Left cardiac atrium (tissue), 4 donors: ENCODE measurements at regions not wholly inside any gene's neighbourhood (a gene's known extent, or its start where the extent isn't known, plus 50 kb on each side); places are given as distances from the start of the nearest gene placed in this dataset.
"Not testable (repeated sequence)": the region's sequence is repeated elsewhere in the genome, so short reads cannot be mapped to it uniquely, and the experiment has no call there.

Experiments used
- ATAC-seq, 2 donors: fragments of 200-7000 bp; cut with Tn5 transposase; one replicate each; pipeline ENCODE4 v1.9.1; 2020; ENCODE audit warnings: mild to moderate bottlenecking in 2 of 2, moderate library complexity in 2 of 2
- DNase-seq: peaks from one replicate; pipeline ENCODE4 v3.0.0-alpha.2; 2020
- intact Hi-C, 2 donors: fragments of 100-400 bp; cut with DNase I; formaldehyde crosslinking; loops; one replicate each; pipeline versions ENCODE4 v1.14.1 to v1.15.1; 2022 to 2023
- donor health status: DM: no; HTN: yes; CAD: no.
- donor health status: DM: no; HTN: yes; CAD: no; lungs with severe emphysema.
- donor health status: DM: yes; HTN: yes; CAD: no.
- donor health status: Dilated cardiomyopathy.

DNA sequence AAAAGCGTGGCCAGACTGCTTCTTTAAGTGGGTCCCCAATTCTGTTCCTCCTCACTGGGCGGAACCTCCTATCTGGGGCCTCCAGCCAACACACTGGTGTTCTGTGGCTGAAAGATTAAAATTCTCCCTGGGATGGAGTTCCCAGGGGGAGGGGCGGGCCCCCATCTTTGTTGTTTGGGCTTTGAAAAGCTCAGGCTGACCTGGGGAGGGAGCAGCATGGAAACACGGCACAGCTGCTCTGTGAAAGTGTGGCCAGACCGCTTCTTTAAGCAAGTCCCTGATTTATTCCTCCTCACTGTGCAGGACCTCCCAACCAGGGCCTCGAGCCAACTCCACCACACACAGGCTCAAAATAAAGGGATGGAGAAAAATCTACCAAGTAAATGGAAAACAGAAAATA lies 219.5 kb downstream of the TMEM47 start:
- peak in 1 of 2 donors; percentile 15 for ATAC-seq
- no peak for DNase-seq
- intact Hi-C loops, result no loop called here

DNA sequence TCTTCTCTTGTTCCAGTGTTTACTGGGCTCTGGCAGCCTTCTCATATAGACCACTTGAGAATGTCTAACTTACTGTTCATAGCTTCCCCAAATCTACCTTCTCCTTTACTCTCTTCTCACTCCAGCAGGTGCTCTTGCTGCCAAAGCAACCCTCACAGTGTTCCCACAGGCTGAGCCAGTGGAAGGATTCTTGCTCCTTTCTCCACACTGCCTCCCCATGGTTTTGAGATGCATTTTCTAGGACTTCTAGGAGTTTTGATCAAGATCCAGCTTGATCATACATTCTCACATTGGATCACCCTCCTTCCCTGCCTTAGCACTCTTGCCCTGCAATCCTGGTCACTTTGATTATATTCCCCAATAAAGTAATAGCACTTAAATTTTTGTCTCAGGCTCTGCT lies 230.8 kb downstream of the TMEM47 start:
- no peak for ATAC-seq
- intact Hi-C loops, result no loop called here

GRCh38 chrX:34406580-34406979 lies 250.5 kb downstream of the TMEM47 start:
- intact Hi-C loops, result no loop called here

More for the DNA sequence above, 230.8 kb downstream of the TMEM47 start:
- DNase-seq, result no peak

DNA sequence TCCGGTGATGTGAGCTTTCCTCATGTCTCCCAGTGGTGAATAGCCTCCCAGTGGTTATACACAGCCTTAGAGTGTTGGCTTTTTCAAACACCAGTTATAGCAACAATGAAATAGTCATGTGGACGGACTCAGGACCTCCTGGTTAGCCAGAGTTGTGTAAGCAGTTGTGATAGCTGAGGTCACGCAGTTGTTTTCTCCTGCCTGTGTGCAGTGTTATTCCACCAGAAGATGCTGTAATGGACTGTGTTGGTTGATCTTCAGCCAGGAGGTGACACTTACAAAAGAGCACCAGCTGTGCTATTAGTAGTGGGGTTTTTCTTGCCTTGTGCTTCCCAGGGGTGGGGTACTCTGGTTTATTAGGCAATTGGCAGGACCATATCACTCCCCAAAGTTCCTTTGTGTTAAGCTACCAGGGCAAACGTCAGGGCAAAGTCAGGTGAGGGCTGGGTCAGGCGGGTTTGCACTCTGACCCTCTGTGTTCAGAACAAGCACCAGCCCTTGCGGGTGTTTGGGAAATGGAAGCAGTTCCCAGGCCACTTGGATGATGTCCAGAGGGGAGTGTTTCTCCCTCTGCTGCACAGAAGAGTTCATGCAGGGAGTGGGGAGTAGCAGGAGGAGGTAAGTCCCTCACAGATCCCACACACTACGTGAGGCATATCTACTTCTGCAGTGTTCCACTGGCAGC lies 252.6 kb downstream of the TMEM47 start:
- intact Hi-C loops, result no loop called here
- ATAC-seq (peak in 1 of 2 donors; percentile 58), DNase-seq (no peak)

More at GRCh38 chrX:34406580-34406979, 250.5 kb downstream of the TMEM47 start:
- ATAC-seq (no peak), DNase-seq (no peak)

DNA sequence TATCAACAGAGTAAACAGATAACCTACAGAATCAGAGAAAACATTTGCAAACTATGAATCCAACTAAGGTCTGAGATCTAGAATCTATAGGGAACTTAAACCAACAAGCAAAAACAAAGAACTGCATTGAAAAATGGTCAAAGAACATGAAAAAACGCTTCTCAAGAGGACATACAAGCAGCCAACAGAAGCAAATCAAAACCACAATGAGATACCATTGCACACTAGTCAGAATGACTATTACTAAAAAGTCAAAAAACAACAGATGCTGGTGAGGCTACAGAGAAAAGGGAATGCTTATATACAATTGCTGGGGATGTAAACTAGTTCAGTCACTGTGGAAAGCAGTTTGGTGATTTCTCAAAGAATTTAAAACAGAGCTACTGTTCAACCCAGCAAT lies 255.7 kb downstream of the TMEM47 start:
- ATAC-seq (no peak), DNase-seq (no peak)
- intact Hi-C loops, result no loop called here

DNA sequence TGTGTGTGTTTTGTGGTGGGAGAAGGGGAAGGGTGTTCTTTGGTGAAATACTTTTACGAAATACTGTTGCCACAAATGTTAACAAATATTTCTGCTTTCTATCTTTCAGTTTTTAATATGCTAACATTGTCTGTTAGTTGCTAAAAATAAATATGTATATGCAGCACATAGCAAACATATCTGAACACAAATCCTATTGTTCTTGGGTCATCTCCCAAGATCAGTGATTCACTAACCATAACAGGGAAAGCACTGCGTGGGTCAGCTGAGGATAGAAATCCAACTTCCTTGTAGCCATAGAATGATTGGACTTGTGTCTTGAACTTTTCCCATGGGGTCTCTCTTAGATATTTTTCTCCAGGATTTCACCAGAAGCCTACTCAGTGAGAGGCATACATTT lies 250.3 kb upstream of the FAM47A start:
- intact Hi-C loops, result no loop called here
- DNase-seq, result no peak
- ATAC-seq, result no peak

DNA sequence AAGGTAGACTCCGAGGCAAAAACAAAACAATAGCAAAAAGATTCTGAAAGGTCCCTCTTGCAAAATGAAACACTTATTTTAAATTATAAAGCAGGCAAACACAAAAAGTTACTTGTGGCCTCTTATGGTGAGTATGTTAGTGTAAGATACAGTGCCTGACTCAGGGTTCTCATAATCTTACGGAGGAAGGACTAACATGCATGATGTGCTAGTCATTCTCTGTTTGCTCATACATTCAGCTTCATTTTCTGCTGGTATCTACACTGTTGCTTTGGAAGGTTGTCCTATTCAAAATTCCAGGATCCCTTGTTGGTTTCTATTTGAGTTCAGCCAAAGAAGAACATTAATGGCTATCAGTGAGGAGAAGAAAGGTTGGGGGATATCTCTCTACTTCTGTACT lies 249.1 kb upstream of the FAM47A start:
- intact Hi-C loops, result no loop called here
- no peak for ATAC-seq

GRCh38 chrX:34379891-34380290 lies 247.8 kb upstream of the FAM47A start:
- DNase-seq (no peak), ATAC-seq (no peak)
- intact Hi-C loops, result no loop called here

More for the DNA sequence above, 249.1 kb upstream of the FAM47A start:
- no peak for DNase-seq

GRCh38 chrX:34377645-34378044 lies 245.5 kb upstream of the FAM47A start:
- DNase-seq (no peak), ATAC-seq (no peak)
- intact Hi-C loops, result no loop called here

DNA sequence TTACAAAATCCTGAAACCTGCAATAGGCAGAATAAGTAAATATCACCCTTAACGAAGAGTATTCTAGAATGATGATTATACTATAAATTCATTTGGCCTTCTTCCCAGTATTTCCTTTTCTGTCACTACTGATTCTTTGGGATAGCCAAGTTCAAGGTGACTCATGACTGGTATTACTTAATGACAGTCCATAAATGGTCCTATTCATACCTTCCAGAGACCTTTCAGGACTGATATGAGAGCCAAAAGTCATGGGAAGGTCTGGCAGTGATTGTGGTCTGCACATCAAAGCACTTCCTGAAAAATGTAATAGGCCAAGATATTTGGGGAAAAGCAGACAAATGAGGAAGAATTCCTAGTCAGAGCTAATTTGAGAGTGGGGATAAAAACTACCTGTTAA lies 239.6 kb upstream of the FAM47A start:
- intact Hi-C loops, result no loop called here
- ATAC-seq, result no peak
- DNase-seq, result no peak

DNA sequence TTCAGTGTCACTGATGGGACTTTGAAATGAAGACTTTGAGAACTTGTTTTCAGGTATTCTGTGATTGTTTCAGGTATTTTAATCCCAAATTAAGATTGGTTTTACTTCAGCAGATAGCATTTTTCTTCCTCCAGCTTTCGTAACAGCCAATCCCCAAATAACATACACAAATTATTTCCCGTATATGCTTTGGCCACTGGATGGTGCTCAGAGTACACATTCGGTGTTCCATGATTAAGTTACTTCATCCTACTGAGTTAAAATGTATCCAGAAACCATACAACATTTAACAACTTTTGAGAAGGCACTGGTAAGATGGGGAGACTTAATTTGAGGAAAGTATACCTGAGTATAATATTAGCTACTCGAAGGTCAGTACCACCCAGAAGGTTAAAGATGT lies 233.4 kb upstream of the FAM47A start:
- no peak for DNase-seq
- intact Hi-C loops, result no loop called here
- no peak for ATAC-seq

DNA sequence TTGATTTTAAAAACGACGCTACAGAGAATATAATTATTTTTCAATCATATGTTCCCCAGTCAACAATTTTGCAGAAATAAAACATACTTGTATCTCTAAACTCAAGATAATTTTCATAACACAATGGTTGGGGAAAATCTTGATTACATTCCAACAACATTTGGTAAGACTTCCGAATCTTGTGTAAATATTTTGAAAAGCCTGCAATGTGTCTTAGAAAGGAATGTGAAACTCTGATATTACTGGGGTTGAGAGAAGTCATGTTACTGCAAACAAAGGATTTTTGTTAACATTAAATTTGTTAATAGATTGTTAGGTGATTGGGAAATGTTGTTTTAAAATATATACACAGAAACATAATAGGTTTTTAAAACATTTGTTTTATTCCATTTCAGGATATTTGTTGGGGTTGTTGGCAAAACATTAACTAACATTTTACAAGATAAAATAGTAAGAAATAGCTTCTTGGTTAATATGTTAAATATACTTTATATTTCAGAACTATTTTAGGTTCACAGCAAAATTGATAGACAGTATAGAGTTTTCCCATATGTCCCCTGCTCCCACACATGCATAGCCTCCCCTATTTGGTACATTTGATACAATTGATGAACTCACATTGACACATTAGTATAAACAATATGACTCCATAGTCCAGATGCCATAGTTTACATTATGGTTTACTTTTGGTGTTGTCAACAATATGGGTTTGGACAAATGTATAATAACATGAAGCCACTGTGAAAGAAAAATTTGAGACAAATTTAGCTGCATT lies 218.6 kb upstream of the FAM47A start:
- intact Hi-C loops, result no loop called here
- no peak for DNase-seq
- peak in 1 of 2 donors; percentile 23 for ATAC-seq

- DNase-seq, result no peak
- intact Hi-C loops, result no loop called here
- no peak for ATAC-seq
Measured at GRCh38 chrX:34343001-34343400, 210.9 kb upstream of the FAM47A start.

DNA sequence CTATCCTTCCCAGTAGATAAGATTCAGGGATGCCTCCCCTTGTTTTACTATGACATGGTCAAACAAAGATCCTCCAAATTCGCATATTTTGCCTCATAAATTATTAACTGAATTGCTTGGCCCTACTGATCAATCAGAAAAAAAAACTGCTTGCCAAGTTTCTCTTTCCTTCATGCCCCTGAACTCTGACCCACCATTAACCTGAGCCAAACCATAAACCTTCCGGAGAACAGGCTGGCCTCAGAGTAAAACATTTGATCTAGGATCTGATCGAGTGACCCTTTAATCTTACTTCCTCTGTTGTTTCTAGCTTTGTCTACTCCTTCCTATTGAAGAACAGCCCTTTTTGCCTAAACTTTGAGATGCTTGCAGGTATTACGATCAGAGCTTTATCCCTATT lies 209.7 kb upstream of the FAM47A start:
- no peak for DNase-seq
- no peak for ATAC-seq
- intact Hi-C loops, result no loop called here

DNA sequence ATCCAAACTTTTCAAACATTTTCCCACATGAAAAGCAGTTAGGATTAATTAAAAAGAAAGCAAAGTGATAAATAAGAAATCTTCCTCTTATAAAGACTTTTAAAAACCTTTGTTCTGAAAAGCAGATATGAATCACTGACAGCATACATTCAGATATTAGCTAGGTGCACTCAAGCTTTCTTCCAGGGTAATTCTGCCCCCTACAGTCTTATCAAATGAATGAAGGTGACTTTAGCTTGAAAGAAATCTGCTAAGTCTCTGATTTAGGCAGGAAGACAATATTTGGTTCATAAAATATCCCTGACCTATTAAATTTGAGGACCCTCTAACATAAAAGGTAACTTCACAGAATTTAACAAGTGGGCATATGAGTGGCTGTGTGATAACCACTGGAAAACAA lies 209.1 kb upstream of the FAM47A start:
- no peak for DNase-seq
- intact Hi-C loops, result no loop called here
- ATAC-seq, result no peak

- DNase-seq, result no peak
- intact Hi-C loops, result no loop called here
- no peak for ATAC-seq
Measured at GRCh38 chrX:34338046-34338445, 205.9 kb upstream of the FAM47A start.

DNA sequence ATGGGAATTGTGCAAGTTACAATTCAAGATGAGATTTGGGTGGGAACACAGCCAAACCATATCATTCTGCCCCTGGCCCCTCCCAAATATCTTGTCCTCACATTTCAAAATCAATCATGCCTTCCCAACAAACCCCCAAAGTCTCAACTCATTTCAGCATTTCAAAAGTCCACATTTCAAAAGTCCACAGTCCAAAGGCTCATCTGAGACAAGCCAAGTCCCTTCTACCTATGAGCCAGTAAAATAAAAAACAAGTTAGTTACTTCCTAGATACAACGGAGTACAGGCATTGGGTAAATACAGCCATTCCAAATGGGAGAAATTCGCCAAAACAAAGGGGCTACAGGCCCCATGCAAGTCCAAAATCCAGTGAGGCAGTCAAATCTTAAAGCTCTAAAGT lies 203.3 kb upstream of the FAM47A start:
- intact Hi-C loops, DNase-seq, ATAC-seq: not testable (repeated sequence)

DNA sequence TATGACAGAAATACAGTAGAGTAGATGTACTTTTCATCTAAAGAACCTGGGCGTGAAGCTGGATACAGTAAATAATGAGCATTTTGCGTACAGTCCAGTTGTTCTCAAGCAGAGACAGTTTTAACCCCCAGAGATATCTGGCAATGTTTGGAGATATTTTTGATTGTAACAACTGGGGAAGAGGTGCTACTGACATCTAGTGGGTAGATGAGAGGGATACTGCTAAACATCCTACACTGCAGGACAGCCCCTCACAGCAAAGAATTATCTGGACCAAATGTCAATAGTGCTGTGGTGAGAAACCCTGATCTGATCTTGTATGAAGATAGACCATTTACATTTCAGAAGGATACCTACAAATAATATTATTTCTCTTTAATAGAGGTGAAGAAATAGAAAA lies 200.2 kb upstream of the FAM47A start:
- intact Hi-C loops, result no loop called here
- ATAC-seq (no peak), DNase-seq (no peak)

DNA sequence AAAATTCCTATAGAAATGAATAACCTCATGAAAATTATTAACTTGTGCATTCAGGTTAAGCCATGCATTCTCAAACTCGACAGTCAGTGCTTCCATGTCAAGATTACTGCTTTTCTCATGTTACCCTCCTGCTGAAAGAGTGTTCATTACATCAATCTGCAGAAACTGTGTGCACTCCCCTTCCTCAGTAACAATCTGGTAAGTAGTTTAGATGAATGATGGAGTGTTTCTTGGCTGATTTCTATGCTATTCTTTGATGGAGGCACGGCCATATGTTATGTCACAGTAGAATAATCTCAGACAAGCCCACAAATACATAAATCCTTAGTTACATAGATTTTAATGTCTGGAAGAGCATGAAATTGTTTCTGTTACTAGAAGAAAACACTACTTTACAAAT lies 193.3 kb upstream of the FAM47A start:
- DNase-seq, result no peak
- no peak for ATAC-seq
- intact Hi-C loops, result no loop called here

- intact Hi-C loops, DNase-seq, ATAC-seq: not testable (repeated sequence)
Measured at GRCh38 chrX:34320424-34320823, 188.3 kb upstream of the FAM47A start.

DNA sequence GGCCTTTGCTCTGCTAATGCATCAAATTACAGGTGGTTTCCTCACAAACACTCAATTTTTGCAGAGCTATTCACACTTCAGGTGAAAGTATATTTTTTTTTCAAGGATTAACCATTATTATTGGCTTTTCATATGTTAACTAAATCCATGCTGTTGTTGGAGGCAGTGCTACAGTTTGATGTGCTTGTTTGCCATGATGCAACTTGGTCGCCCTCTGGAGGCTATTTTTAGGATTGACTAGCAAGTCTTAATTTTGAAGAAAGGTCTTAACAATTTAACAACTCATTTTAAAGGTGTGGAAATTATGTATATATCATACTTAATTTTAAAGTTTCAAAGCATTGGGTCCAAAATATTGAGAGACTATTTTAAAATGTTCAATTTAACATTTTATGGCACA lies 168.8 kb upstream of the FAM47A start:
- intact Hi-C loops, result no loop called here
- ATAC-seq, result no peak
- DNase-seq, result no peak
